ENCODE measurements at regions not wholly inside any gene's neighbourhood (a gene's known extent, or its start where the extent isn't known, plus 50 kb on each side); places are given as distances from the start of the nearest gene placed in this dataset.

DNA sequence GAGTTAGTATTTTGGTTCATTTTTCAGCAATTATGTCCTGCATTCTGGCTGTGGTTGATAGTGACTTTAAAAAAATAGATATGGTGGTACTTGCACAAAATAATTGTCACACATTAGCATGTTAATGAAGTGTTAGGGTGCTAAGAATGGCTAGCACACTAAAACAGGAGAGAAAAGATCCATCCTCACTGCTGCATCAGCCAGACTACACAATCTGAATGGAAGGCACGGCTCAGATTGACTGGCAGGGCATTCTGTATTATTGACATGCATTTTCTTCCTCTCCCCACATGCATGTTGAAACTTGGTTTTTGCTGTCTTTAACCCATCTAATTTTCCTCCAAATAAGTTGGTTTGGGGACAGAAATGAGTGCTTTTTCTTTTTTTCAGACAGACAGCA is 306.3 kb downstream of the PRL start:
- intact Hi-C loops (cut with micrococcal nuclease), result no loop called here

DNA sequence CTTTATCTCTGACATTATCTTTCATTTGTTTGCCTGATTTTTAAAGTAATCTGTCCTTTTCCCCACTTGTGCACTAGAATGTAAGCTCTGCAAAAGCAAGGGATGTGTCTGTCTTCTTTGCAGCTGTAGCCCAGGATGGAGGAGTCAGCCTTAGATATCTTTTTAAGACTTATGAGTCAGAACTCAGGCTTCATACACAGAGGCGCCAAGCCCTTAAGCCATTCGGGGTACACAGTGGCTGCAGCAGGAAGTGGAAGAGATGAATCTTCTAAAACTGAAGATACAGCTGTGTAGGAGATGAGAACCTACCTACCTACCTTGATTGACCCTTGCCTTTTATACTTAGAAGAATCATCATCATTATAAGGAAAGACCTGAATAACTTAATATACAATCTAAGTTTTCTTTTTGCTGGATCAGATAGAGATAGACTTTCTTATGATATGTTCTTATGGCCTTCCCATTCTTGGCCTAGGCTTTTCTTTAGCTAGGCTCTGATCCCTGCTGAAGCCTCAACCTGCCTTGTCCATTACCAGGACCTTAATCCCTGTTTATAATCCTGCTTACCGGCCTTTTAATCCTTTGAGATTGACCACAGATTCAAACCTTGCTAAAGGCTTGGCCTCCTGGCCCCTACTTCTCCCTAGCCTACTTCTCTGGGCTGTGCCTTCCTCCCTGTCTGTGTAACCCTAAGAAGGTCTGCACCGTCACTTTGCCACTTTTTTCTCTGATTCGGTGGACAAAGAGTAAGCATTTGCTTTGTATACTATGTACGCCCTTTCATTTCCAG is 304.5 kb downstream of the PRL start:
- intact Hi-C loops (cut with micrococcal nuclease), result no loop called here

- intact Hi-C loops (cut with micrococcal nuclease), result no loop called here
Observed at GRCh38 chr6:21993841-21994240, 303.0 kb downstream of the PRL start.

DNA sequence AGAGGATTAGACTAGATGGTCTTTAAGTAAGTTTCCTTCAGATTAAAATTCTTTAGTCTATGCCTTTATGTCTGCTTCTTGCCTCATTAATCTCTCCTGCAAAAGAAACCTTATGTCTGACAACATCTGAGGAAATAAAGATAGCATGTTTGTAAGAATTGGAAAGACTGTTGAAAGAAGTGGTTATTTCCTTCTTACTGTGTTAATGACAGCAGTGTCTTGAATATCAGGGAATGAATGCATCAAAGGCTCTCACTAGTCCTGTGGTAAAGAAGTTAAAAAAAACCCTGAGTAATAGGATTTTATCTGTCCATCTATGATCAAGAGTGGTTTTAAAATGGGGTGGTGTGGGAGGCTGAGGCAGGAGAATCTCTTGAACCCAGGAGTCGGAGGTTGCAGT is 302.0 kb downstream of the PRL start:
- intact Hi-C loops (cut with micrococcal nuclease), result no loop called here

- intact Hi-C loops (cut with micrococcal nuclease), result no loop called here
Observed at GRCh38 chr6:21995318-21995717, 301.5 kb downstream of the PRL start.

- intact Hi-C loops (cut with micrococcal nuclease), result no loop called here
Observed at GRCh38 chr6:21996425-21997118, 300.3 kb downstream of the PRL start.

DNA sequence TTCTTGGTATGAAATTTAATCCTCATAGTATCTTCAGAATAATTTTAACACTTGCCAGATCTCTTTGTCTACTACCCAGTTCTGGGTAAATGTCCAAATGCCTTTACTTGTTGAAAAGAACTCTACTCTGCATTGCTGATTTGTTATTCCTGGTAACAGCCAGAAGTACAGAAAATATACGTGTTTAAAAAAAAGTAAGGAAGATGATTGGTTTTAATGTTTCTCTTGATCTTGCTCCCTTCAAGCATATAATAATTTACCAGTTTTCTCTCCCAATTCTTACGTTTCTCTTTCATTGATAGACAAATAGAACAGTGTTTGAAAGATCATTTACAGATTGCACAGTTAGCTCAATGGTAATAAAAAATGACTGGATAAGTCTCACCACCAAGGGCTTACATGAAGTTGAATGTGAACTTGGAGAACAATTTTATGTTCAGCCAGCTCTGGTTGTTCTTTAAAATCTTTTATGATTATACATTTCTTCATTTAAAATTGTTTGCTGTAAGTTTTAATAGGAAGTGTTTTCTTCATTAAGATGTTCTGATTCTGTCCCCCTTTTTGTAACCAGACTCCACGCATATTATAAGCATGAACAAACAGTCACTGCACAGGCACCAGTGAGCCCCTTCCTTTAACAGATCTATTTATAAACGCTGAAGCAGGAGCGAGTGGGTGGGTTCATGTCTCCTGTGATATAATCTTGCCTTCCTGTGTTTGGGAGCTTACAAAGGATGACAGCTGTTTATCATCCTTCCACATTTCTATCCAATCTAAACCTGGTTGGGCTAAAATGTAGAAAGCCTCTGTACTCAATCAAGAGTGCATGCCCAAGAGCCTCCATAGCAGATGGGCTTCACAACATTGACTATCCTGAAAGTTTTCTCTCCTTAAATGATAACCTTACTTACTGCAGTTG is 299.5 kb downstream of the PRL start:
- intact Hi-C loops (cut with micrococcal nuclease), result no loop called here

GRCh38 chr6:21998582-21998981 is 298.3 kb downstream of the PRL start:
- intact Hi-C loops (cut with micrococcal nuclease), result no loop called here

GRCh38 chr6:21999012-21999528 is 297.8 kb downstream of the PRL start:
- intact Hi-C loops (cut with micrococcal nuclease), result no loop called here

GRCh38 chr6:21999741-22000140 is 297.1 kb downstream of the PRL start:
- intact Hi-C loops (cut with micrococcal nuclease), result no loop called here

DNA sequence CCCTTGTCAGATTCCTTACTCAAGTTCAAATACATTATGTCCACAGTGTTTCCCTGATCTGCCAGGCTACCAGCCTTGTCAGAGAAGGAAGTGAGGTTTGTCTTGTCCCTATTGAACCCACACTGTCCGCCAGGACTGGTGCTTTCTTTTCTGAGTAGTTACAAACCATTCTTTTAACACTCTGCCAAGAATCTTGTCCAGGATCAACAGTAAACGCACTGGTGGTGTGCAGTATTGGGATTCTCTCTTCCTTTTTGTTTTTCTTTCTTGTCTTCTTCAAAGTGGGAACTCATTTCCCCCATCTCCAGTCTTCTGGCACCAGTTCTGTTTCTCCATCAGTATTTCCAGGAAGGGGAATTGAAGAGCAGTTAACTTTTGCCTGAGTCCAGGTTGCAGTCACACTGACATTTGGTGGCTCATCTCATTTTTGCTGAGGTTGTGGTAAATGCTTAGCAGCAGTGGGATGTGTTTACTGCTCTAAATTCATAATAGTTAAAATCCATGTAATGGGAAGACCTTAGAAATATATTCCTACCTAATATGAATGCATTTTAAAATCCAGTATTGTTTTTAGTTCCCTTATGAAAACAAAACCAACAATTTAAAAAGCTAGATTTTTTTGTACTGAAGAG is 295.3 kb downstream of the PRL start:
- intact Hi-C loops (cut with micrococcal nuclease), result no loop called here

DNA sequence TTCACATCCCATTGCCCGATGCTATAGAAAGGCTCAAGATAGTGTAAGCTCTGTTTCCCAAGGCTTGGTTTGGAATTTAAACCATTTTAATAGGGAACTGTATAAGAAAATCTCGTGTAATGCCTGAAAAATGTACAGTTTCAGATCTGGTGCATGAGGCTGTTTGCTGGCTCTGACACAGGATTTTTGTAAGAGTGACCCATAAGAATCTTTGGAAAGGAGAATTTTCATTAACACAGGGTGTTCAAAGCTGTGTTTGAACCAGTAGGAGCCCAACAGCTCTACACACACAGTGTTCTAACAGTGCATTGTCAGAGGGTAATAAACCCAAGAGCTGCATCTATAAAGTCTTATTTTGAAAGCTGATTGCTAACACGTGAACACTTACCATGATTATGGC is 293.5 kb downstream of the PRL start:
- intact Hi-C loops (cut with micrococcal nuclease), result no loop called here

DNA sequence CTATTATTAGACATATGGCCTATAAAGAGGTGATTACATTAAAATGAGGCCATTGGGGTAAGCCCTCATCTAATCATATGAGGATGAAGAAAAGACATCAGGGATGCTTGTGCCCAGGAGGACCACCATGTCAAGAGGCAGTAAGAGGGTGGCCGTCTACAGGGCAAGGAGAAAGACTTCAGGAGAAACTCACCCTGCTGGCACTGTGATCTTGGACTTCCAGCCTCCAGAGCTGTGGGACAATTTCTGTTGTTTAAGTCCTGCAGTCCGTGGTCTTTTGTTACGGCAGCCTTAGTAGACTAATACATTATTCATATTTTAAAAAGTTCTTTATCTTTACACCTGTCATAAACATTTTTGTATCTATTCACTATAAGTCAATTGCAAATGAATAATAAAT is 290.0 kb downstream of the PRL start:
- intact Hi-C loops (cut with micrococcal nuclease), result no loop called here

- intact Hi-C loops (cut with micrococcal nuclease), result no loop called here
Observed at GRCh38 chr6:22007469-22007868, 289.4 kb downstream of the PRL start.

- intact Hi-C loops (cut with micrococcal nuclease), result no loop called here
Observed at GRCh38 chr6:22008248-22008836, 288.5 kb downstream of the PRL start.

DNA sequence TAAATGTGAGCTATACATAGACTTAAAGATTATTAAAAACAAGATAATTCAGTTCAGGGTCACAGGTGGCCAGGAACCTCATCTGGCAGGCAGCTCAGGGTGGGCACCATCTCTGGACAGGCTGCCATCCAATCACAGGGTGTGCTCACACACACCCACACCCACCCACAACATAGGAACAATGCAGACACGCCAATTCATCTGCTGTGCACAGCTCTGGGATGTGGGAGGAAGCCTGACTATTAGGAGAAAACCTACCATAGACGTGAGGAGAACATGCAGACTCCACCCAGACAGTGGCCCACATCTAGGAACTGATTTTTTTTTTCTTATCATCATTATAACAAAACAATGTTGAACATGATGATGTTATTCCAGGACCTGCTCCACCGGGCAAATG is 286.7 kb downstream of the PRL start:
- intact Hi-C loops (cut with micrococcal nuclease), result no loop called here

DNA sequence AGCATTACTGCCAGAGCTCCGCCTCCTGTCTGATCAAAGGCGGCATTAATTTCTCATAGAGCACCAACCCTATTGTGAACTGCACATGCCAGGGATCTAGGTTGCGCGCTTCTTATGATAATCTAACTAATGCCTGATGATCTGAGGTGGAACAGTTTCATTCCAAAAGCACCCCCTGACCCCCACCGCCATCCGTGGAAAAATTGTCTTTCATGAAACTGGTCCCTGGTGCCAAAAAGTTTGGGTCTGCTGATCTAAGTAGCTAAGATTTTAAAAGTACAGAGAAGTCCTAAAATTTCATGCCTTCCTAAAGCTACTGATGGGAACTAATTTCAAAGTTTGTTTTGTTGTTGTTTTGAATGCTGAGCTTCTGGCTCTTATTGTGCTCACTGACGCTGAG is 281.6 kb downstream of the PRL start:
- intact Hi-C loops (cut with micrococcal nuclease), result no loop called here

GRCh38 chr6:22015944-22016343 is 280.9 kb downstream of the PRL start:
- intact Hi-C loops (cut with micrococcal nuclease), result no loop called here

DNA sequence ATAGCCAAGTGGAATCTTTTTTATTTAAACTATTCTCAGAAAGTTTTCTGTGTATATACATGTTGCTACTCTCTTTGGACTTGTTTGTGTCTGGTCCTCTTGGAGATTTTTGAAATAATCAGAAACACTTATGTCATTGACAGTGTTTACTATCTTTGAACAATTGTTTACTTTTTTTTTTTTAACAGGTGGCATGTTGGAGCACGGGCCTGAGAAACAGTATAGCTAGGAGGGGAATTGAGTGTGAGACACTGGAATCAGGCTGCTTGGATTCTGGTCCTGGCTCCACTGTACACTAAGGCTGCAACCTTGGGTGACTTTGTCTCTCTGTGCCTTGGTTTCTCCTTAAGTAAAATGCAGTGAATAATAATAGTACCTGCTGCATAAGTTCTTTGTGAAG is 279.6 kb downstream of the PRL start:
- intact Hi-C loops (cut with micrococcal nuclease), result no loop called here

DNA sequence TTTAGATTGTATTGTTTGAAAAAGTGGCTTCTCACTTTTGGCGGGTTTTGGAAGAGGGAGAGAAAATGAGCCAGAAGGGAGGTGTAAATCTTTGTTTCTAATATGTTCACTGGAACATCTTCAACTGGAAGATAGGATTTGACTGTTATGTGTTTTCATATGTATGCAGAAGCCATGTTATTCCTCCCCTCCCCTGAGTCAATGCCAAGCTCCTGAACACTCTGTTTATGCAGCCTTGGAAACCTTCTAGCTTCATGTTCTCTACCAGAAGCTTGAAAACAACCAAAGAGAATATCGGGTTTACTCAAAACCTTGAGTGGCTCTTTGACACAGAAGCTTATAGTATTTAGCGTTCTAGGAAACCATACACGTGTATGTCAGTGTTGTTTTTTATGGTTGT is 279.1 kb downstream of the PRL start:
- intact Hi-C loops (cut with micrococcal nuclease), result no loop called here

GRCh38 chr6:22019857-22020256 is 277.0 kb downstream of the PRL start:
- intact Hi-C loops (cut with micrococcal nuclease), result no loop called here
